ENCODE measurements at regions not wholly inside any gene's neighbourhood (a gene's known extent, or its start where the extent isn't known, plus 50 kb on each side); places are given as distances from the start of the nearest gene placed in this dataset.

- TF ChIP-seq CTCF (IDR thresholded peaks at IDR 0.05; ENCODE audit: low read depth, low read length) (no peak), EZH2phosphoT487 (IDR thresholded peaks at IDR 0.05; ENCODE audit: low read depth) (no peak)
Observed at GRCh38 chr17:13953841-13954240, 115.5 kb upstream of the COX10 start.

Data from OCI-LY3 (cell line).